A549 (cell line): ENCODE measurements at regions not wholly inside any gene's neighbourhood (a gene's known extent, or its start where the extent isn't known, plus 50 kb on each side); places are given as distances from the start of the nearest gene placed in this dataset.

Source experiments
- ATAC-seq, 2 experiments: fragments of 200-7000 bp in 1 of 2; fragments of >200 bp in 1 of 2; cut with Nextera tagmentation in 1 of 2; cut with Tn5 transposase in 1 of 2; 3 replicates each; pipeline versions ENCODE4 v1.8.0 to v1.9.1; 2018 to 2020; ENCODE audit warnings: mild to moderate bottlenecking in 1 of 2, moderate library complexity in 1 of 2
- CTCF ChIA-PET: fragments of 300-600 bp; sonication (Branson Sonifier 250); formaldehyde crosslinking; extraction: SDS; loops from one replicate; lab custom pipeline; 2021; ENCODE audit warnings: antibody characterized with exemption, inconsistent platforms; lab: Yijun Ruan, JAX
- POLR2A ChIA-PET: fragments of 350-600 bp; formaldehyde crosslinking; extraction: SDS; loops from one replicate; lab custom pipeline; 2021; ENCODE audit warnings: antibody characterized with exemption, inconsistent platforms; lab: Yijun Ruan, JAX
- DNase-seq, 2 experiments: peaks; one replicate each; pipeline versions ENCODE4 v3.0.0 to v3.0.0-alpha.2; 2011 to 2016; ENCODE audit warnings: low read depth in 1 of 2, low spot score in 1 of 2
- FAIRE-seq: peaks from 2 replicates; lab custom pipeline; 2011; peaks lifted over from hg19 to GRCh38; lab: Jason Lieb, UNC
- H3K27ac ChIP-seq, 2 experiments: fragments of >200 bp; sonication (Bioruptor Twin); formaldehyde crosslinking; 3 replicates each; pipeline ENCODE4 v1.5.1; 2016 to 2017
- H3K4me1 ChIP-seq: fragments of >200 bp; sonication (Bioruptor Twin); formaldehyde crosslinking; 3 replicates; pipeline ENCODE4 v1.6.1; 2016
- H3K4me2 ChIP-seq: fragments of >200 bp; sonication (Bioruptor Twin); formaldehyde crosslinking; 3 replicates; pipeline ENCODE4 v1.6.1; 2016
- H3K4me3 ChIP-seq: fragments of >200 bp; sonication (Bioruptor Twin); formaldehyde crosslinking; 3 replicates; pipeline ENCODE4 v1.5.1; 2016
- H3K9me3 ChIP-seq: fragments of >200 bp; sonication (Bioruptor Twin); formaldehyde crosslinking; 3 replicates; pipeline ENCODE4 v1.6.1; 2016
- CBX8 ChIP-seq: fragments of 200-600 bp; sonication (generic); IDR thresholded peaks from 2 replicates; pipeline ENCODE4 v1.6.1; 2016
- CTCF ChIP-seq: fragments of >200 bp; sonication (Bioruptor Twin); formaldehyde crosslinking; IDR thresholded peaks from 3 replicates; pipeline ENCODE4 v1.5.1; 2016
- EHF ChIP-seq: fragments of 250-450 bp; sonication (Bioruptor Pico); IDR thresholded peaks from 2 replicates; pipeline ENCODE4 v1.5.0; 2020; ENCODE audit warnings: mild to moderate bottlenecking
- EP300 ChIP-seq, 2 experiments: fragments of >200 bp; sonication (Bioruptor Twin); formaldehyde crosslinking; IDR thresholded peaks; 2 replicates in 1 of 2; 3 replicates in 1 of 2; pipeline ENCODE4 v1.6.1; 2016 to 2017
- ESRRA ChIP-seq: fragments of 150-350 bp; IDR thresholded peaks from 2 replicates; pipeline ENCODE4 v1.6.1; 2014; ENCODE audit warnings: mild to moderate bottlenecking, low read length, borderline replicate concordance
- FOXS1 ChIP-seq: fragments of 250-450 bp; sonication (Bioruptor Pico); IDR thresholded peaks from 2 replicates; pipeline ENCODE4 v1.5.0; 2020; ENCODE audit warnings: mild to moderate bottlenecking, moderate library complexity
- HMGXB4 ChIP-seq: fragments of 250-450 bp; sonication (Bioruptor Pico); IDR thresholded peaks from 2 replicates; pipeline ENCODE4 v1.5.0; 2021; ENCODE audit warnings: mild to moderate bottlenecking, moderate library complexity, borderline replicate concordance
- HOXB13 ChIP-seq: fragments of 250-450 bp; sonication (Bioruptor Pico); IDR thresholded peaks from 2 replicates; pipeline ENCODE4 v1.5.0; 2020; ENCODE audit warnings: low read depth, mild to moderate bottlenecking, moderate library complexity
- HOXB5 ChIP-seq: fragments of 250-450 bp; sonication (Bioruptor Pico); IDR thresholded peaks from 2 replicates; pipeline ENCODE4 v1.5.0; 2020; ENCODE audit warnings: mild to moderate bottlenecking, moderate library complexity
- JUN ChIP-seq, 2 experiments: fragments of >200 bp; sonication (Bioruptor Twin); formaldehyde crosslinking; IDR thresholded peaks; 2 replicates in 1 of 2; 3 replicates in 1 of 2; pipeline ENCODE4 v1.6.1; 2016 to 2017
- JUNB ChIP-seq: fragments of >200 bp; sonication (Bioruptor Twin); formaldehyde crosslinking; IDR thresholded peaks from 2 replicates; pipeline ENCODE4 v1.6.1; 2016
- KDM1A ChIP-seq: fragments of 200-600 bp; sonication (generic); IDR thresholded peaks from 2 replicates; pipeline ENCODE4 v1.6.1; 2016; ENCODE audit warnings: low read depth, mild to moderate bottlenecking
- KDM5A ChIP-seq: fragments of 200-600 bp; sonication (generic); IDR thresholded peaks from 2 replicates; pipeline ENCODE4 v1.6.1; 2016; ENCODE audit warnings: antibody characterized with exemption, mild to moderate bottlenecking
- MAX ChIP-seq: IDR thresholded peaks from 2 replicates; pipeline ENCODE4 v1.6.1; 2012
- MAZ ChIP-seq: fragments of 150-350 bp; IDR thresholded peaks from 2 replicates; pipeline ENCODE4 v1.6.1; 2014; ENCODE audit warnings: antibody characterized with exemption, low read depth, low read length, borderline replicate concordance
- MYC ChIP-seq: IDR thresholded peaks from 2 replicates; pipeline ENCODE4 v1.6.1; 2012; ENCODE audit warnings: mild to moderate bottlenecking, inconsistent platforms, low read length, improper control_type of control experiment, borderline replicate concordance
- NFE2L2 ChIP-seq: fragments of 150-350 bp; conservative IDR thresholded peaks from 2 replicates; pipeline ENCODE4 v1.6.1; 2014; ENCODE audit warnings: low read length
- PHF8 ChIP-seq: fragments of 200-600 bp; sonication (generic); IDR thresholded peaks from 2 replicates; pipeline ENCODE4 v1.6.1; 2016; ENCODE audit warnings: low read depth, mild to moderate bottlenecking, antibody characterized with exemption, moderate library complexity, borderline replicate concordance
- RARB ChIP-seq: fragments of 250-450 bp; sonication (Bioruptor Pico); IDR thresholded peaks from 2 replicates; pipeline ENCODE4 v1.8.0; 2021; ENCODE audit warnings: mild to moderate bottlenecking, moderate library complexity
- REST ChIP-seq: fragments of 200-600 bp; sonication (generic); IDR thresholded peaks from 2 replicates; pipeline ENCODE4 v1.6.1; 2016; ENCODE audit warnings: antibody characterized with exemption, mild to moderate bottlenecking, moderate library complexity
- SMC3 ChIP-seq: fragments of >200 bp; sonication (Bioruptor Twin); formaldehyde crosslinking; IDR thresholded peaks from 3 replicates; pipeline ENCODE4 v1.6.1; 2018; ENCODE audit warnings: inconsistent platforms
- TP53 ChIP-seq: fragments of 250-450 bp; sonication (Bioruptor Pico); IDR thresholded peaks from 2 replicates; pipeline ENCODE4 v1.5.0; 2021; ENCODE audit warnings: mild to moderate bottlenecking, moderate library complexity
- ZNF302 ChIP-seq: fragments of 250-450 bp; sonication (Bioruptor Pico); IDR thresholded peaks from 2 replicates; pipeline ENCODE4 v1.9.0; 2021; ENCODE audit warnings: inconsistent platforms, mild to moderate bottlenecking, moderate library complexity
- ZSCAN20 ChIP-seq: fragments of 250-450 bp; sonication (Bioruptor Pico); IDR thresholded peaks from 2 replicates; pipeline ENCODE4 v1.8.0; 2022; ENCODE audit warnings: mild to moderate bottlenecking, moderate library complexity
- WGBS: methylation state at CpG from one replicate; pipeline ENCODE4 v1.1.6; 2017; ENCODE audit errors: missing lambda C conversion rate; 5-methylcytosine and 5-hydroxymethylcytosine counted together
- TF ChIP-seq, protein P1 (sequence below): IDR thresholded peaks from 2 replicates; pipeline ENCODE4 v1.6.1; 2012; ENCODE audit warnings: low read depth, borderline replicate concordance
- TF ChIP-seq, protein P2 (sequence below): fragments of 250-450 bp; sonication (Bioruptor Pico); IDR thresholded peaks from 2 replicates; pipeline ENCODE4 v1.5.0; 2020; ENCODE audit warnings: low read depth, mild to moderate bottlenecking, moderate library complexity
- TF ChIP-seq, protein P3 (sequence below): fragments of 150-350 bp; IDR thresholded peaks from 2 replicates; pipeline ENCODE4 v1.6.1; 2014; ENCODE audit warnings: low read depth, mild to moderate bottlenecking, low read length

- no peak for FAIRE-seq
- Histone ChIP-seq H3K4me1 (no peaks in the 10 kb centered on the region), H3K4me2 (no peak overlapping the region), H3K9me3 (no peaks in the 10 kb centered on the region), H3K4me3 (no peak overlapping the region), H3K27ac (no peak overlapping the region)
- CTCF ChIA-PET = no interaction called here
- POLR2A ChIA-PET = no interaction called here
- no peak for DNase-seq
- 46% methylated on average over 3 of the region's 3 CpGs for WGBS
- TF ChIP-seq KDM1A = no peak
- no peak for TF ChIP-seq HOXB5 (CRISPR knock-in tag)
- no peak for TF ChIP-seq MAZ
- TF ChIP-seq JUN (IDR thresholded peaks at IDR 0.05) = no peak
- no peak for TF ChIP-seq KDM5A
- TF ChIP-seq HOXB13 (CRISPR knock-in tag) = no peak
- no peak for TF ChIP-seq TP53 (CRISPR knock-in tag)
- TF ChIP-seq, protein P1, sequence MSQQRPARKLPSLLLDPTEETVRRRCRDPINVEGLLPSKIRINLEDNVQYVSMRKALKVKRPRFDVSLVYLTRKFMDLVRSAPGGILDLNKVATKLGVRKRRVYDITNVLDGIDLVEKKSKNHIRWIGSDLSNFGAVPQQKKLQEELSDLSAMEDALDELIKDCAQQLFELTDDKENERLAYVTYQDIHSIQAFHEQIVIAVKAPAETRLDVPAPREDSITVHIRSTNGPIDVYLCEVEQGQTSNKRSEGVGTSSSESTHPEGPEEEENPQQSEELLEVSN = no peak
- TF ChIP-seq ZSCAN20 = no peak
- no peak for TF ChIP-seq JUNB
- no peak for TF ChIP-seq ESRRA
- no peak for TF ChIP-seq MYC
- TF ChIP-seq HMGXB4 (CRISPR knock-in tag) = no peak
- TF ChIP-seq ZNF302 (CRISPR knock-in tag) = no peak
- no peak for TF ChIP-seq REST
- no peak for TF ChIP-seq RARB (CRISPR knock-in tag)
- no peak for TF ChIP-seq EP300 (IDR thresholded peaks at IDR 0.05)
- TF ChIP-seq, protein P2, sequence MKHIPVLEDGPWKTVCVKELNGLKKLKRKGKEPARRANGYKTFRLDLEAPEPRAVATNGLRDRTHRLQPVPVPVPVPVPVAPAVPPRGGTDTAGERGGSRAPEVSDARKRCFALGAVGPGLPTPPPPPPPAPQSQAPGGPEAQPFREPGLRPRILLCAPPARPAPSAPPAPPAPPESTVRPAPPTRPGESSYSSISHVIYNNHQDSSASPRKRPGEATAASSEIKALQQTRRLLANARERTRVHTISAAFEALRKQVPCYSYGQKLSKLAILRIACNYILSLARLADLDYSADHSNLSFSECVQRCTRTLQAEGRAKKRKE = no peak
- no peak for TF ChIP-seq MAX
- no peak; a peak in 1 of 6 replicates for ATAC-seq
These were observed 141.6 kb downstream of the CYP26A1 start for GRCh38 chr10:93215312-93215711.

GRCh38 chr10:93216341-93216985 lies 142.8 kb downstream of the CYP26A1 start:
- H3K4me3 ChIP-seq = no peak overlapping the region
- DNase-seq = no peak
- TF ChIP-seq MAX (no peak), SMC3 (no peak), EHF (CRISPR knock-in tag) (no peak), ZSCAN20 (no peak), NFE2L2 (no peak), PHF8 (no peak), CBX8 (no peak), JUN (IDR thresholded peaks at IDR 0.05) (no peak), CTCF (no peak), FOXS1 (no peak)
- TF ChIP-seq, protein P3, sequence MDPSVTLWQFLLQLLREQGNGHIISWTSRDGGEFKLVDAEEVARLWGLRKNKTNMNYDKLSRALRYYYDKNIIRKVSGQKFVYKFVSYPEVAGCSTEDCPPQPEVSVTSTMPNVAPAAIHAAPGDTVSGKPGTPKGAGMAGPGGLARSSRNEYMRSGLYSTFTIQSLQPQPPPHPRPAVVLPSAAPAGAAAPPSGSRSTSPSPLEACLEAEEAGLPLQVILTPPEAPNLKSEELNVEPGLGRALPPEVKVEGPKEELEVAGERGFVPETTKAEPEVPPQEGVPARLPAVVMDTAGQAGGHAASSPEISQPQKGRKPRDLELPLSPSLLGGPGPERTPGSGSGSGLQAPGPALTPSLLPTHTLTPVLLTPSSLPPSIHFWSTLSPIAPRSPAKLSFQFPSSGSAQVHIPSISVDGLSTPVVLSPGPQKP = no peak

More at GRCh38 chr10:93216341-93216985, 142.8 kb downstream of the CYP26A1 start:
- H3K4me2 ChIP-seq = no peak overlapping the region
- CTCF ChIA-PET = no interaction called here
- no peak for FAIRE-seq
- WGBS = 60% methylated on average over 5 of the region's 5 CpGs
- no peak overlapping the region for H3K27ac ChIP-seq
- ATAC-seq = no peak
- no peaks in the 10 kb centered on the region for H3K4me1 ChIP-seq
- POLR2A ChIA-PET = no interaction called here
- no peaks in the 10 kb centered on the region for H3K9me3 ChIP-seq
